Stimulated activated CD8-positive, alpha-beta memory T cell treated with anti-CD3 and anti-CD28 coated beads, Interleukin-4, amount 100 ng/mL, for 4 hours (primary cell): ENCODE measurements at regions not wholly inside any gene's neighbourhood (a gene's known extent, or its start where the extent isn't known, plus 50 kb on each side); places are given as distances from the start of the nearest gene placed in this dataset.
"Not testable (repeated sequence)": the region's sequence is repeated elsewhere in the genome, so short reads cannot be mapped to it uniquely, and the experiment has no call there.

Experiments
- DNase-seq, 2 donors: peaks; one replicate each; pipeline ENCODE4 v3.0.0-alpha.2; 2020; ENCODE audit warnings: low read depth in 2 of 2, low spot score in 1 of 2

- DNase-seq: no peak
These were observed 220.2 kb downstream of the SHQ1 start for GRCh38 chr3:72628065-72628464.

- no peak for DNase-seq
These were observed 221.0 kb downstream of the SHQ1 start for GRCh38 chr3:72627271-72627670.

GRCh38 chr3:72625602-72626337 is 222.5 kb downstream of the SHQ1 start:
- no peak for DNase-seq

- DNase-seq: no peak
These were observed 223.6 kb downstream of the SHQ1 start for GRCh38 chr3:72624656-72625055.

GRCh38 chr3:72618739-72619138 is 229.5 kb downstream of the SHQ1 start:
- no peak for DNase-seq

GRCh38 chr3:72617424-72618024 is 230.7 kb downstream of the SHQ1 start:
- no peak for DNase-seq

- no peak for DNase-seq
These were observed 232.5 kb downstream of the SHQ1 start for GRCh38 chr3:72615776-72616175.

- DNase-seq: no peak
These were observed 233.1 kb downstream of the SHQ1 start for GRCh38 chr3:72615182-72615581.

GRCh38 chr3:72614394-72615074 is 233.7 kb downstream of the SHQ1 start:
- no peak for DNase-seq

- no peak for DNase-seq
These were observed 234.4 kb downstream of the SHQ1 start for GRCh38 chr3:72613871-72614270.

GRCh38 chr3:72609114-72609513 is 239.1 kb downstream of the SHQ1 start:
- DNase-seq: not testable (repeated sequence)

GRCh38 chr3:72606005-72606800 is 242.0 kb downstream of the SHQ1 start:
- DNase-seq: no peak

- no peak for DNase-seq
These were observed 243.9 kb downstream of the SHQ1 start for GRCh38 chr3:72604328-72604727.

GRCh38 chr3:72601983-72602750 is 246.1 kb downstream of the SHQ1 start:
- DNase-seq: no peak

- DNase-seq: no peak
These were observed 247.2 kb downstream of the SHQ1 start for GRCh38 chr3:72601060-72601459.

GRCh38 chr3:72597756-72598195 is 250.5 kb downstream of the SHQ1 start:
- DNase-seq: no peak

GRCh38 chr3:72597043-72597442 is 251.2 kb downstream of the SHQ1 start:
- DNase-seq: no peak

GRCh38 chr3:72595927-72596610 is 252.2 kb downstream of the SHQ1 start:
- DNase-seq: no peak

- DNase-seq: no peak
These were observed 252.9 kb downstream of the SHQ1 start for GRCh38 chr3:72595376-72595775.

GRCh38 chr3:72594615-72595215 is 253.5 kb downstream of the SHQ1 start:
- no peak for DNase-seq
